Fibroblast of mammary gland (primary cell): ENCODE measurements at regions not wholly inside any gene's neighbourhood (a gene's known extent, or its start where the extent isn't known, plus 50 kb on each side); places are given as distances from the start of the nearest gene placed in this dataset.

Experiments used
- DNase-seq: peaks from one replicate; pipeline ENCODE4 v3.0.0-alpha.2; 2010; ENCODE audit warnings: low read depth
- H3K4me3 ChIP-seq: 2 replicates; pipeline ENCODE4 v1.5.1; 2011; ENCODE audit warnings: low read depth, mild to moderate bottlenecking, low read length, moderate library complexity; ENCODE audit not compliant: control insufficient read depth
- TF ChIP-seq, protein P1 (sequence below): conservative IDR thresholded peaks from 2 replicates; pipeline ENCODE4 v1.5.1; 2011; ENCODE audit warnings: low read depth, low read length, inconsistent platforms; ENCODE audit not compliant: control insufficient read depth, insufficient read depth

DNA sequence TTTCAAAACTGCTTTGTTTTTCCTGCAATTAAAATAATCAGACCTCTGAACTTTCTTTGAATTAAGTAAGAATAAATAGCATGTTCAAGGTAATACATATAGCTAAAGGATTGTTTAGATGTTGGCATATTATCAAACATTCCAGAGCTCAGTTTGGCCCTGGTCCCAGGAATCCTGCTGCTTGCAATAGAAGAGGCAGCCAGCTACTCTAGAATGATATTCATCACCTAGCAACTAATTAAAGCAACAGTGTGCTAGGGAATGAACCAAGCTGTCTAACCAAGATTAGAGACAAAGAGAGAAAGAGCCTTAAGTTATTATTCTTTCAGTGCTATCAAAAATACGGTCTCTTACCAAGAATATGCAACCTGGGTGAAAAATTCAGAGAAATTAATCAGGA lies 460.9 kb downstream of the GABRG1 start:
- DNase-seq, result peak; percentile 30
- no peak overlapping the region for H3K4me3 ChIP-seq
- TF ChIP-seq, protein P1, sequence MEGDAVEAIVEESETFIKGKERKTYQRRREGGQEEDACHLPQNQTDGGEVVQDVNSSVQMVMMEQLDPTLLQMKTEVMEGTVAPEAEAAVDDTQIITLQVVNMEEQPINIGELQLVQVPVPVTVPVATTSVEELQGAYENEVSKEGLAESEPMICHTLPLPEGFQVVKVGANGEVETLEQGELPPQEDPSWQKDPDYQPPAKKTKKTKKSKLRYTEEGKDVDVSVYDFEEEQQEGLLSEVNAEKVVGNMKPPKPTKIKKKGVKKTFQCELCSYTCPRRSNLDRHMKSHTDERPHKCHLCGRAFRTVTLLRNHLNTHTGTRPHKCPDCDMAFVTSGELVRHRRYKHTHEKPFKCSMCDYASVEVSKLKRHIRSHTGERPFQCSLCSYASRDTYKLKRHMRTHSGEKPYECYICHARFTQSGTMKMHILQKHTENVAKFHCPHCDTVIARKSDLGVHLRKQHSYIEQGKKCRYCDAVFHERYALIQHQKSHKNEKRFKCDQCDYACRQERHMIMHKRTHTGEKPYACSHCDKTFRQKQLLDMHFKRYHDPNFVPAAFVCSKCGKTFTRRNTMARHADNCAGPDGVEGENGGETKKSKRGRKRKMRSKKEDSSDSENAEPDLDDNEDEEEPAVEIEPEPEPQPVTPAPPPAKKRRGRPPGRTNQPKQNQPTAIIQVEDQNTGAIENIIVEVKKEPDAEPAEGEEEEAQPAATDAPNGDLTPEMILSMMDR, result no peak

DNA sequence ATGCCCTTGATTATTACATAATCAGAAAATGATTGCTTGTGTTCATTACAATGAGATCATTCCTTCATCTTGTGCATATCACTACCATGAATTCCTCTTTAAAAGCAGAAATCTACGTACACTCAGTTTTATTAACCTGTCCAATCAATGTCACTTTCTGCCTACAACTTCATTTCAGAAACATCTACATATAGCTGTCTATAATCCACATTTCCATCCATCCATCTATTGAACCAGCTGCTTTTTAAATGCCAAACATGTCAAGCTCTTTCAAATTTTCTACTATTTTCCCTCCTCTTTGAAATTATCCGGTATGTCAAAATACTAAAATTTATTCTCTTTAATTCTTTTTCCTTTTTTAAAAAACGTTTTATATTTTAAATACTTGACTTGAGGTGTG lies 462.0 kb downstream of the GABRG1 start:
- TF ChIP-seq, protein P1, result no peak
- no peak overlapping the region for H3K4me3 ChIP-seq
- DNase-seq, result no peak

- no peak for DNase-seq
- TF ChIP-seq, protein P1, result no peak
- no peak overlapping the region for H3K4me3 ChIP-seq
Observed at GRCh38 chr4:45650545-45650944, 473.3 kb downstream of the GABRG1 start.

- TF ChIP-seq, protein P1, result no peak
- no peak for DNase-seq
- H3K4me3 ChIP-seq, result no peak overlapping the region
Observed at GRCh38 chr4:45648846-45649245, 475.0 kb downstream of the GABRG1 start.

GRCh38 chr4:45647823-45648222 lies 476.0 kb downstream of the GABRG1 start:
- TF ChIP-seq, protein P1, result no peak
- H3K4me3 ChIP-seq, result no peak overlapping the region
- no peak for DNase-seq

DNA sequence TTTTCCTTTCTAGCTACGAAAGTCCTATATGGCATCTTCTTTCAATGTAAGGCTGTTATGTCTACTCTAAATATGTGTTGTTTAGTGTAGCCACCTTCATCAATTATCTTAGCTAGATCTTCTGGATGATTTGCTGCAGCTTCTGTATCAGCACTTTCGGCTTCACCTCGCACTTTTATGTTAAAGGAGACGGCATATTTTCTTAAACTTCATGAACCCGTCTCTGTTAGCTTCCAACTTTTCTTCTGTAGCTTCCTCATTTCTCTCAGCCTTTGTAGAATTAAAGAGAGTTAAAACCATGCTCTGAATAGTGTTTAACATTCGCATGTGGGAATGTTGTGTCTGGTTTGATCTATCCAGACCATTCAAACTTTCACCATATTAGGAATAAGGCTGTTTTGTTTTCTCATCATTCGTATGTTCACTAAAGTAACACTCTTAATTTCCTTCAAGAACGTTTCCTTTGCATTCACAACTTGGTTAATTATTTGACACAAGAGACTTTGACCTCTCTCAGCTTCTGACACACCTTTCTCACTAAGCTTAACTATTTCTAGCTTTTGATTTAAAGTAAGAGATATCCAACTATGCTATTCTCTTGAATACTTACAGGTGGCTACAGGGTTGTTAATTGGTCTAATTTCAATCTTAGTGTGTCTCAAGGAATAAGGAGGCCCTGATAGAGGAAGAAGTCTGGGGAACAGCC lies 476.8 kb downstream of the GABRG1 start:
- TF ChIP-seq, protein P1, result no peak
- no peak for DNase-seq
- no peak overlapping the region for H3K4me3 ChIP-seq

GRCh38 chr4:45640281-45640680 lies 483.6 kb downstream of the GABRG1 start:
- TF ChIP-seq, protein P1, result no peak
- no peak for DNase-seq
- no peak overlapping the region for H3K4me3 ChIP-seq
